WTC11 (cell line): ENCODE measurements at regions not wholly inside any gene's neighbourhood (a gene's known extent, or its start where the extent isn't known, plus 50 kb on each side); places are given as distances from the start of the nearest gene placed in this dataset.

Experiments used
- ATAC-seq: fragments of 200-7000 bp; cut with Tn5 transposase; 2 replicates; pipeline ENCODE4 v1.10.0; 2021; ENCODE audit warnings: mild to moderate bottlenecking, moderate library complexity
- CTCF ChIA-PET: fragments of 300-600 bp; sonication (Branson Sonifier 250); formaldehyde crosslinking; loops from one replicate; lab custom pipeline; 2021; ENCODE audit warnings: antibody characterized with exemption; lab: Charles Lee
- POLR2A ChIA-PET: fragments of 350-600 bp; sonication (Branson Sonifier 250); formaldehyde crosslinking; loops from one replicate; lab custom pipeline; 2021; ENCODE audit warnings: antibody characterized with exemption; lab: Charles Lee
- DNase-seq: peaks from one replicate; pipeline ENCODE4 v3.0.0; 2021; ENCODE audit warnings: low spot score
- H3K27ac Mint-ChIP-seq: 2 replicates; pipeline ENCODE4 v1.8.0; 2021; ENCODE audit warnings: mixed read lengths
- H3K27me3 Mint-ChIP-seq: 2 replicates; pipeline ENCODE4 v1.8.0; 2021; ENCODE audit warnings: low read depth, mild to moderate bottlenecking, moderate library complexity, mixed read lengths
- H3K36me3 Mint-ChIP-seq: 2 replicates; pipeline ENCODE4 v1.8.0; 2021; ENCODE audit warnings: mixed read lengths
- H3K4me1 Mint-ChIP-seq: 2 replicates; pipeline ENCODE4 v1.8.0; 2022; ENCODE audit warnings: mixed read lengths
- H3K4me3 Mint-ChIP-seq: 2 replicates; pipeline ENCODE4 v1.8.0; 2021; ENCODE audit warnings: mild to moderate bottlenecking, moderate library complexity, mixed read lengths
- H3K9me3 Mint-ChIP-seq: 2 replicates; pipeline ENCODE4 v1.8.0; 2021; ENCODE audit warnings: mixed read lengths
- EMX1 ChIP-seq: fragments of 250-450 bp; sonication (Bioruptor Pico); IDR thresholded peaks from 2 replicates; pipeline ENCODE4 v1.8.0; 2021; ENCODE audit warnings: mild to moderate bottlenecking
- ETV6 ChIP-seq: sonication (generic); formaldehyde crosslinking; IDR thresholded peaks from 2 replicates; pipeline ENCODE4 v1.8.1; 2022; ENCODE audit warnings: mild to moderate bottlenecking, missing genetic modification reagents
- FOXP1 ChIP-seq: sonication (generic); formaldehyde crosslinking; IDR thresholded peaks from 2 replicates; pipeline ENCODE4 v1.8.0; 2022; ENCODE audit warnings: missing genetic modification reagents, mild to moderate bottlenecking, moderate library complexity, borderline replicate concordance
- GRHL2 ChIP-seq: fragments of 250-450 bp; sonication (Bioruptor Pico); IDR thresholded peaks from 2 replicates; pipeline ENCODE4 v1.8.0; 2022; ENCODE audit warnings: mild to moderate bottlenecking, moderate library complexity; ENCODE audit not compliant: insufficient replicate concordance, severe bottlenecking
- OVOL2 ChIP-seq: fragments of 250-450 bp; sonication (Bioruptor Pico); IDR thresholded peaks from 2 replicates; pipeline ENCODE4 v1.9.0; 2021; ENCODE audit warnings: mild to moderate bottlenecking, borderline replicate concordance
- RELA ChIP-seq: sonication (generic); formaldehyde crosslinking; IDR thresholded peaks from 2 replicates; pipeline ENCODE4 v1.8.1; 2022; ENCODE audit warnings: missing genetic modification reagents, mild to moderate bottlenecking, borderline replicate concordance
- TEAD4 ChIP-seq: sonication (generic); formaldehyde crosslinking; IDR thresholded peaks from 2 replicates; pipeline ENCODE4 v1.8.0; 2022; ENCODE audit warnings: mild to moderate bottlenecking, missing genetic modification reagents
- ZNF317 ChIP-seq: sonication (generic); formaldehyde crosslinking; IDR thresholded peaks from 2 replicates; pipeline ENCODE4 v1.8.1; 2023; ENCODE audit warnings: low read depth, mild to moderate bottlenecking, moderate library complexity, missing genetic modification reagents, borderline replicate concordance
- TF ChIP-seq, protein P1 (sequence below): sonication (generic); formaldehyde crosslinking; IDR thresholded peaks from 2 replicates; pipeline ENCODE4 v1.8.0; 2023; ENCODE audit warnings: missing genetic modification reagents, mild to moderate bottlenecking, borderline replicate concordance
- TF ChIP-seq, protein P2 (sequence below): sonication (generic); formaldehyde crosslinking; conservative IDR thresholded peaks from 2 replicates; pipeline ENCODE4 v1.8.1; 2023; ENCODE audit warnings: mild to moderate bottlenecking, low read depth, missing genetic modification reagents, moderate library complexity
- TF ChIP-seq, protein P3 (sequence below): sonication (generic); formaldehyde crosslinking; IDR thresholded peaks from 2 replicates; pipeline ENCODE4 v1.8.0; 2022; ENCODE audit warnings: missing genetic modification reagents
- TF ChIP-seq, protein P4 (sequence below): sonication (generic); formaldehyde crosslinking; IDR thresholded peaks from 2 replicates; pipeline ENCODE4 v1.8.1; 2022; ENCODE audit warnings: missing genetic modification reagents, borderline replicate concordance

DNA sequence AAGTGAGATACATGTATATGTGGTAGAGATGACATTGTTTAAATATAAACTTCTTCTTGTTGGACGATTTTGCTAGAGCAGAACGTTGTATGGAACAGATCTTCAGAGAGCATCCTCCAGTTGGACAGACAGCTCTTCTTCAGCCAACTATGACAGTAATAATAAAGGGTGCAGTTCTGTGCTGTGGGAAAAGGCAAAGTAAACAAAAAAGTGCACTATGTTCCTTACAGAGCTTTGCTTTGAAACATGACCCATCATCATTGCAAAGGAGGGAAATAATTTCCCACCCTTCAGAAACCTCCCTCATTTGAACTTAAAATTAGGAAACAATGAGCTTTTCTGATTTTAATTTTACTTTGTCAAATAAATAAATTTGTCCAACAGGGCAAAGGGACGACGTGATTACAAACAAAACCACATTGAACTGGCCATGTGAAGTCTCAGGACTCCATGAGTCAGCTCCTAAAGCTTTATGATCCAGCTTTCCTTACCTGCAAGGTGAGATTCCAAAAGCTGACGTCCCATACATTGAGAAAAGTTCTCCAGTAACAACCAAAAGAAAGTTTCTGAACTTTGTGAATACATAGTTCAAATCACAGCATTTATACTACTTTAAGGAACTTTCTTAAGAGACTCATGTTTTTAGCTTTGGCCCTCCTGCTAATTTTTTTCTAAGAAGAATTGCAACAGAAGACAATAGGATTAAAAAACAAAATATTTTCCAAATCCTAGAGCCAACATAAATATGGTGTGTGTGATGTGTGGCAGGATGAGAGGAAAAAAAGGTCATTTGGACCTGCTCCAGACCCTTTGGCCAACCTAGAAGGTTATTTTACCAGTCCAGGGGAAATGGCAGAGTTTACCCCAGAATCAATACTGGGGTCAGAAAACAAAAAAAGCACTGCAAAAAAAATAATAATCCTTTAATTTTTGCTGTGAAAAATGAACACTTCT, 565.4 kb upstream of the NRP1 start (continued):
- TF ChIP-seq, protein P1, sequence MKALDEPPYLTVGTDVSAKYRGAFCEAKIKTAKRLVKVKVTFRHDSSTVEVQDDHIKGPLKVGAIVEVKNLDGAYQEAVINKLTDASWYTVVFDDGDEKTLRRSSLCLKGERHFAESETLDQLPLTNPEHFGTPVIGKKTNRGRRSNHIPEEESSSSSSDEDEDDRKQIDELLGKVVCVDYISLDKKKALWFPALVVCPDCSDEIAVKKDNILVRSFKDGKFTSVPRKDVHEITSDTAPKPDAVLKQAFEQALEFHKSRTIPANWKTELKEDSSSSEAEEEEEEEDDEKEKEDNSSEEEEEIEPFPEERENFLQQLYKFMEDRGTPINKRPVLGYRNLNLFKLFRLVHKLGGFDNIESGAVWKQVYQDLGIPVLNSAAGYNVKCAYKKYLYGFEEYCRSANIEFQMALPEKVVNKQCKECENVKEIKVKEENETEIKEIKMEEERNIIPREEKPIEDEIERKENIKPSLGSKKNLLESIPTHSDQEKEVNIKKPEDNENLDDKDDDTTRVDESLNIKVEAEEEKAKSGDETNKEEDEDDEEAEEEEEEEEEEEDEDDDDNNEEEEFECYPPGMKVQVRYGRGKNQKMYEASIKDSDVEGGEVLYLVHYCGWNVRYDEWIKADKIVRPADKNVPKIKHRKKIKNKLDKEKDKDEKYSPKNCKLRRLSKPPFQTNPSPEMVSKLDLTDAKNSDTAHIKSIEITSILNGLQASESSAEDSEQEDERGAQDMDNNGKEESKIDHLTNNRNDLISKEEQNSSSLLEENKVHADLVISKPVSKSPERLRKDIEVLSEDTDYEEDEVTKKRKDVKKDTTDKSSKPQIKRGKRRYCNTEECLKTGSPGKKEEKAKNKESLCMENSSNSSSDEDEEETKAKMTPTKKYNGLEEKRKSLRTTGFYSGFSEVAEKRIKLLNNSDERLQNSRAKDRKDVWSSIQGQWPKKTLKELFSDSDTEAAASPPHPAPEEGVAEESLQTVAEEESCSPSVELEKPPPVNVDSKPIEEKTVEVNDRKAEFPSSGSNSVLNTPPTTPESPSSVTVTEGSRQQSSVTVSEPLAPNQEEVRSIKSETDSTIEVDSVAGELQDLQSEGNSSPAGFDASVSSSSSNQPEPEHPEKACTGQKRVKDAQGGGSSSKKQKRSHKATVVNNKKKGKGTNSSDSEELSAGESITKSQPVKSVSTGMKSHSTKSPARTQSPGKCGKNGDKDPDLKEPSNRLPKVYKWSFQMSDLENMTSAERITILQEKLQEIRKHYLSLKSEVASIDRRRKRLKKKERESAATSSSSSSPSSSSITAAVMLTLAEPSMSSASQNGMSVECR (CRISPR knock-in tag), result no peak
- no peak for TF ChIP-seq FOXP1 (CRISPR knock-in tag)
- TF ChIP-seq, all 79 proteins: peak for 0

DNA sequence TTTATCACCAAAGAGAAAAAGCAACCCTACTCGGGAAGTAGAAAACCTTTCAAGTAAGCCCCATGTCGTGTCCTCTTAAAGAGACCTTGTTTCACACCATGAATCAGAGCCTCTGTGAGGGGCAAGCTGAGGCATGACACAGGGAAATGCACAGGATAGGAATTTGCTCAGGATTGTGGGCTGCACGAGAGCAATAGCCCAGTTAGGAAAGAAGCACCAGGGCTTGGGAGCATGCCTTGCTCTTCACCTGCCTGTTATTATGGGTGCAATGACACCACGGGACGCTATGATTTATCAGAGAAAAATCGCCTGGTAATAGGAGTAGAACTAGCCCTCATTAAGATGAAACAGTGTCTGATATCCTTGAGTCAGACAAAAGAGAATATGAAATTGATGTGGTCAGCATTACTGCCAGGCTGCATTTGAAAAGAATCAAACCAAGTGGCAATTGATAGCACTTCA, 562.9 kb upstream of the NRP1 start:
- no peak overlapping the region for H3K27ac Mint-ChIP-seq
- DNase-seq (no peak), ATAC-seq (peak; percentile 34; the same call in 1 of the 2 replicates)
- H3K36me3 Mint-ChIP-seq, result peaks cover 12% of the 10 kb centered on the region
- no peaks in the 10 kb centered on the region for H3K27me3 Mint-ChIP-seq
- ChIA-PET CTCF (no interaction called here), POLR2A (no interaction called here)
- H3K4me1 Mint-ChIP-seq, result peaks cover 13% of the 10 kb centered on the region
- H3K9me3 Mint-ChIP-seq, result peaks cover 44% of the 10 kb centered on the region
- TF ChIP-seq FOXP1 (CRISPR knock-in tag), result no peak
- TF ChIP-seq, protein P2, sequence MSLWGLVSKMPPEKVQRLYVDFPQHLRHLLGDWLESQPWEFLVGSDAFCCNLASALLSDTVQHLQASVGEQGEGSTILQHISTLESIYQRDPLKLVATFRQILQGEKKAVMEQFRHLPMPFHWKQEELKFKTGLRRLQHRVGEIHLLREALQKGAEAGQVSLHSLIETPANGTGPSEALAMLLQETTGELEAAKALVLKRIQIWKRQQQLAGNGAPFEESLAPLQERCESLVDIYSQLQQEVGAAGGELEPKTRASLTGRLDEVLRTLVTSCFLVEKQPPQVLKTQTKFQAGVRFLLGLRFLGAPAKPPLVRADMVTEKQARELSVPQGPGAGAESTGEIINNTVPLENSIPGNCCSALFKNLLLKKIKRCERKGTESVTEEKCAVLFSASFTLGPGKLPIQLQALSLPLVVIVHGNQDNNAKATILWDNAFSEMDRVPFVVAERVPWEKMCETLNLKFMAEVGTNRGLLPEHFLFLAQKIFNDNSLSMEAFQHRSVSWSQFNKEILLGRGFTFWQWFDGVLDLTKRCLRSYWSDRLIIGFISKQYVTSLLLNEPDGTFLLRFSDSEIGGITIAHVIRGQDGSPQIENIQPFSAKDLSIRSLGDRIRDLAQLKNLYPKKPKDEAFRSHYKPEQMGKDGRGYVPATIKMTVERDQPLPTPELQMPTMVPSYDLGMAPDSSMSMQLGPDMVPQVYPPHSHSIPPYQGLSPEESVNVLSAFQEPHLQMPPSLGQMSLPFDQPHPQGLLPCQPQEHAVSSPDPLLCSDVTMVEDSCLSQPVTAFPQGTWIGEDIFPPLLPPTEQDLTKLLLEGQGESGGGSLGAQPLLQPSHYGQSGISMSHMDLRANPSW (CRISPR knock-in tag), result no peak
- no peak for TF ChIP-seq ZNF317 (CRISPR knock-in tag)
- no peak for TF ChIP-seq RELA
- no peak for TF ChIP-seq TEAD4 (CRISPR knock-in tag)
- TF ChIP-seq EMX1 (CRISPR knock-in tag), result no peak
- no peak for TF ChIP-seq ETV6 (CRISPR knock-in tag)
- TF ChIP-seq GRHL2 (CRISPR knock-in tag), result no peak
- no peak for TF ChIP-seq OVOL2 (CRISPR knock-in tag)
- TF ChIP-seq, protein P3, sequence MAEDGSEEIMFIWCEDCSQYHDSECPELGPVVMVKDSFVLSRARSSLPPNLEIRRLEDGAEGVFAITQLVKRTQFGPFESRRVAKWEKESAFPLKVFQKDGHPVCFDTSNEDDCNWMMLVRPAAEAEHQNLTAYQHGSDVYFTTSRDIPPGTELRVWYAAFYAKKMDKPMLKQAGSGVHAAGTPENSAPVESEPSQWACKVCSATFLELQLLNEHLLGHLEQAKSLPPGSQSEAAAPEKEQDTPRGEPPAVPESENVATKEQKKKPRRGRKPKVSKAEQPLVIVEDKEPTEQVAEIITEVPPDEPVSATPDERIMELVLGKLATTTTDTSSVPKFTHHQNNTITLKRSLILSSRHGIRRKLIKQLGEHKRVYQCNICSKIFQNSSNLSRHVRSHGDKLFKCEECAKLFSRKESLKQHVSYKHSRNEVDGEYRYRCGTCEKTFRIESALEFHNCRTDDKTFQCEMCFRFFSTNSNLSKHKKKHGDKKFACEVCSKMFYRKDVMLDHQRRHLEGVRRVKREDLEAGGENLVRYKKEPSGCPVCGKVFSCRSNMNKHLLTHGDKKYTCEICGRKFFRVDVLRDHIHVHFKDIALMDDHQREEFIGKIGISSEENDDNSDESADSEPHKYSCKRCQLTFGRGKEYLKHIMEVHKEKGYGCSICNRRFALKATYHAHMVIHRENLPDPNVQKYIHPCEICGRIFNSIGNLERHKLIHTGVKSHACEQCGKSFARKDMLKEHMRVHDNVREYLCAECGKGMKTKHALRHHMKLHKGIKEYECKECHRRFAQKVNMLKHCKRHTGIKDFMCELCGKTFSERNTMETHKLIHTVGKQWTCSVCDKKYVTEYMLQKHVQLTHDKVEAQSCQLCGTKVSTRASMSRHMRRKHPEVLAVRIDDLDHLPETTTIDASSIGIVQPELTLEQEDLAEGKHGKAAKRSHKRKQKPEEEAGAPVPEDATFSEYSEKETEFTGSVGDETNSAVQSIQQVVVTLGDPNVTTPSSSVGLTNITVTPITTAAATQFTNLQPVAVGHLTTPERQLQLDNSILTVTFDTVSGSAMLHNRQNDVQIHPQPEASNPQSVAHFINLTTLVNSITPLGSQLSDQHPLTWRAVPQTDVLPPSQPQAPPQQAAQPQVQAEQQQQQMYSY (CRISPR knock-in tag), result no peak
- TF ChIP-seq, protein P4, sequence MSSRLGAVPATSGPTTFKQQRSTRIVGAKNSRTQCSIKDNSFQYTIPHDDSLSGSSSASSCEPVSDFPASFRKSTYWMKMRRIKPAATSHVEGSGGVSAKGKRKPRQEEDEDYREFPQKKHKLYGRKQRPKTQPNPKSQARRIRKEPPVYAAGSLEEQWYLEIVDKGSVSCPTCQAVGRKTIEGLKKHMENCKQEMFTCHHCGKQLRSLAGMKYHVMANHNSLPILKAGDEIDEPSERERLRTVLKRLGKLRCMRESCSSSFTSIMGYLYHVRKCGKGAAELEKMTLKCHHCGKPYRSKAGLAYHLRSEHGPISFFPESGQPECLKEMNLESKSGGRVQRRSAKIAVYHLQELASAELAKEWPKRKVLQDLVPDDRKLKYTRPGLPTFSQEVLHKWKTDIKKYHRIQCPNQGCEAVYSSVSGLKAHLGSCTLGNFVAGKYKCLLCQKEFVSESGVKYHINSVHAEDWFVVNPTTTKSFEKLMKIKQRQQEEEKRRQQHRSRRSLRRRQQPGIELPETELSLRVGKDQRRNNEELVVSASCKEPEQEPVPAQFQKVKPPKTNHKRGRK (CRISPR knock-in tag), result no peak
- H3K4me3 Mint-ChIP-seq, result no peak overlapping the region
